ENCODE measurements at regions not wholly inside any gene's neighbourhood (a gene's known extent, or its start where the extent isn't known, plus 50 kb on each side); places are given as distances from the start of the nearest gene placed in this dataset.

DNA sequence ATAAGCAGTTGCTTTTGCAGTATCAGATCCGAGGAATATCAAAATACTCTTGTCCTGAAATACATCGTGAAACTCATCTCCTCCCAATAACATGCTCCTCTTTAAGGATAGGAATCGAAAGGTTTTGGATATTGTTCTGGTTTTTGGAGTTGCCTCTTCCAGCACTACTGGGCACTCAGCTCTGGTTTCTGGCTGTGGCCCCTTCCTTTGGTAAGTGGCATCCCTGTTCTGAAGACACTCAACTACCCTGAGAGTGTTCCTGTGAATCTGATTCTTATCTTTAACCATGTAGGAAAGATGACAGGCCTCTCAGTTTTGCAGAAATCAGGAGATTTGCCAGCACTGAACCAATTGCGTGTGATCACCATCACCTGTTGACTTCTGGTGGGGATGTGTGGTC, 327.5 kb upstream of the TBL1XR1 start:
- TF ChIP-seq, protein P1, sequence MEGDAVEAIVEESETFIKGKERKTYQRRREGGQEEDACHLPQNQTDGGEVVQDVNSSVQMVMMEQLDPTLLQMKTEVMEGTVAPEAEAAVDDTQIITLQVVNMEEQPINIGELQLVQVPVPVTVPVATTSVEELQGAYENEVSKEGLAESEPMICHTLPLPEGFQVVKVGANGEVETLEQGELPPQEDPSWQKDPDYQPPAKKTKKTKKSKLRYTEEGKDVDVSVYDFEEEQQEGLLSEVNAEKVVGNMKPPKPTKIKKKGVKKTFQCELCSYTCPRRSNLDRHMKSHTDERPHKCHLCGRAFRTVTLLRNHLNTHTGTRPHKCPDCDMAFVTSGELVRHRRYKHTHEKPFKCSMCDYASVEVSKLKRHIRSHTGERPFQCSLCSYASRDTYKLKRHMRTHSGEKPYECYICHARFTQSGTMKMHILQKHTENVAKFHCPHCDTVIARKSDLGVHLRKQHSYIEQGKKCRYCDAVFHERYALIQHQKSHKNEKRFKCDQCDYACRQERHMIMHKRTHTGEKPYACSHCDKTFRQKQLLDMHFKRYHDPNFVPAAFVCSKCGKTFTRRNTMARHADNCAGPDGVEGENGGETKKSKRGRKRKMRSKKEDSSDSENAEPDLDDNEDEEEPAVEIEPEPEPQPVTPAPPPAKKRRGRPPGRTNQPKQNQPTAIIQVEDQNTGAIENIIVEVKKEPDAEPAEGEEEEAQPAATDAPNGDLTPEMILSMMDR (IDR thresholded peaks at IDR 0.05; ENCODE audit: low read depth, low read length, missing input control): no peak
- TF ChIP-seq TAF1 (conservative IDR thresholded peaks at IDR 0.05) (no peak), JUND (IDR thresholded peaks at IDR 0.05) (no peak), RXRA (IDR thresholded peaks at IDR 0.05) (no peak), RAD21 (IDR thresholded peaks at IDR 0.05) (no peak)
